Mammary epithelial cell (primary cell): ENCODE measurements at regions not wholly inside any gene's neighbourhood (a gene's known extent, or its start where the extent isn't known, plus 50 kb on each side); places are given as distances from the start of the nearest gene placed in this dataset.

Experiments
- EZH2 ChIP-seq: IDR thresholded peaks from 2 replicates; pipeline ENCODE4 v1.6.1; 2012; ENCODE audit warnings: low read length, inconsistent platforms, borderline replicate concordance
- TF ChIP-seq, protein P1 (sequence below), 2 donors: IDR thresholded peaks in 1 of 2; conservative IDR thresholded peaks in 1 of 2; 2 replicates each; pipeline ENCODE4 v1.5.1; 2011 to 2012; ENCODE audit warnings: inconsistent platforms in 2 of 2, low read length in 2 of 2, mild to moderate bottlenecking in 2 of 2, control low read depth in 1 of 2, low read depth in 1 of 2; ENCODE audit not compliant: insufficient read depth in 1 of 2; ENCODE audit errors: extremely low read depth in 1 of 2

GRCh38 chr18:76647322-76647721 lies 152.3 kb upstream of the ZNF516 start:
- no peak for TF ChIP-seq EZH2
- TF ChIP-seq, protein P1, sequence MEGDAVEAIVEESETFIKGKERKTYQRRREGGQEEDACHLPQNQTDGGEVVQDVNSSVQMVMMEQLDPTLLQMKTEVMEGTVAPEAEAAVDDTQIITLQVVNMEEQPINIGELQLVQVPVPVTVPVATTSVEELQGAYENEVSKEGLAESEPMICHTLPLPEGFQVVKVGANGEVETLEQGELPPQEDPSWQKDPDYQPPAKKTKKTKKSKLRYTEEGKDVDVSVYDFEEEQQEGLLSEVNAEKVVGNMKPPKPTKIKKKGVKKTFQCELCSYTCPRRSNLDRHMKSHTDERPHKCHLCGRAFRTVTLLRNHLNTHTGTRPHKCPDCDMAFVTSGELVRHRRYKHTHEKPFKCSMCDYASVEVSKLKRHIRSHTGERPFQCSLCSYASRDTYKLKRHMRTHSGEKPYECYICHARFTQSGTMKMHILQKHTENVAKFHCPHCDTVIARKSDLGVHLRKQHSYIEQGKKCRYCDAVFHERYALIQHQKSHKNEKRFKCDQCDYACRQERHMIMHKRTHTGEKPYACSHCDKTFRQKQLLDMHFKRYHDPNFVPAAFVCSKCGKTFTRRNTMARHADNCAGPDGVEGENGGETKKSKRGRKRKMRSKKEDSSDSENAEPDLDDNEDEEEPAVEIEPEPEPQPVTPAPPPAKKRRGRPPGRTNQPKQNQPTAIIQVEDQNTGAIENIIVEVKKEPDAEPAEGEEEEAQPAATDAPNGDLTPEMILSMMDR (conservative IDR thresholded peaks at IDR 0.05 in 1 of 2, IDR thresholded peaks at IDR 0.05 in 1 of 2; ENCODE audit: extremely low read depth in 1 of 2, insufficient read depth in 1 of 2, low read depth in 1 of 2, low read length in 2 of 2): no peak
